HG03439 (cell line): ENCODE measurements at regions not wholly inside any gene's neighbourhood (a gene's known extent, or its start where the extent isn't known, plus 50 kb on each side); places are given as distances from the start of the nearest gene placed in this dataset.

ENCODE experiments used
- ATAC-seq: cut with Tn5 transposase; IDR thresholded peaks from one replicate; pipeline ENCODE4 v1.9.1; 2021; ENCODE audit warnings: mild to moderate bottlenecking, moderate library complexity; ENCODE audit not compliant: unreplicated experiment

- ATAC-seq: no peak
These were observed 279.9 kb upstream of the PPP2R2D start for GRCh38 chr10:131620904-131621303.

- ATAC-seq: no peak
These were observed 278.8 kb upstream of the PPP2R2D start for GRCh38 chr10:131621784-131622624.

- ATAC-seq: no peak
These were observed 275.8 kb upstream of the PPP2R2D start for GRCh38 chr10:131625041-131625440.

DNA sequence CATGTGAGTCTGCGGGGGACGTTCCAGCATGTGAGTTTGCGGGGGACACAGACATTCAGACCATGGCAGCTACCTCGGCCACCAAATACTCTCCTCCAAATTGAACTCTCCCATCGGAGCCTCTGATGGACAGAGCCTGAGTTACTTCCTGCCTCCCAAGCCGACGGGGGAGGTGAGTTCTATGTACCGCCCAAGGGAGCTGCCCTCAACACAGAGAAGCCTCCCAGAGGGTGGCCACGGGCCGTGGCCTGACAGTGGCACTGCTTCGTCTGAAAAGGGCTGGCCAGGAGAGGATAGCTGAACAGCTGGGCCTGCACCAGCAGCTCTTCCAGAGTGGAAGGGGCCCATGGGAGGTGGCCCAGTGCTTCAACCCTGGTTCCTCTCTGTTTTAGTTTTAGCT lies 274.5 kb upstream of the PPP2R2D start:
- no peak for ATAC-seq

GRCh38 chr10:131629026-131629770 lies 271.6 kb upstream of the PPP2R2D start:
- no peak for ATAC-seq

GRCh38 chr10:131630772-131631258 lies 270.0 kb upstream of the PPP2R2D start:
- no peak for ATAC-seq

- ATAC-seq: no peak
These were observed 269.2 kb upstream of the PPP2R2D start for GRCh38 chr10:131631619-131632018.

DNA sequence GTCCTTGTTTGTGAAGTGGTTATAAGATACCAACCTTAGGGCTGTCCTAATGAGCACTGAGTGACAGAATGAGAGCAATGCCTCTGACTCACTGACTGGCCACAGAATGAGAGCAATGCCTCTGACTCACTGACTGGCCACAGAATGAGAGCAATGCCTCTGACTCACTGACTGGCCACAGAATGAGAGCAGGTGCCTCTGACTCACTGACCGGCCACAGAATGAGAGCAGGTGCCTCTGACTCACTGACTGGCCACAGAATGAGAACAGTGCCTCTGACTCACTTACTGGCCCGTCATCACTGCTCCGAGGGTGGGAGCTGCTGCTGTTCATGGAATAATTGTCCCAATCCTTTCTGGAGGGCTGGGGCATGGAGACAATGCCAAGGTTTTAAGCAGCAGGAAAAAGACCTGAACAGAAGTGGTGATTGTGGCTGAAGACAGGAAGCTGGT lies 265.2 kb upstream of the PPP2R2D start:
- ATAC-seq: no peak

GRCh38 chr10:131636116-131636515 lies 264.7 kb upstream of the PPP2R2D start:
- ATAC-seq: no peak

- no peak for ATAC-seq
These were observed 263.7 kb upstream of the PPP2R2D start for GRCh38 chr10:131636841-131637724.

DNA sequence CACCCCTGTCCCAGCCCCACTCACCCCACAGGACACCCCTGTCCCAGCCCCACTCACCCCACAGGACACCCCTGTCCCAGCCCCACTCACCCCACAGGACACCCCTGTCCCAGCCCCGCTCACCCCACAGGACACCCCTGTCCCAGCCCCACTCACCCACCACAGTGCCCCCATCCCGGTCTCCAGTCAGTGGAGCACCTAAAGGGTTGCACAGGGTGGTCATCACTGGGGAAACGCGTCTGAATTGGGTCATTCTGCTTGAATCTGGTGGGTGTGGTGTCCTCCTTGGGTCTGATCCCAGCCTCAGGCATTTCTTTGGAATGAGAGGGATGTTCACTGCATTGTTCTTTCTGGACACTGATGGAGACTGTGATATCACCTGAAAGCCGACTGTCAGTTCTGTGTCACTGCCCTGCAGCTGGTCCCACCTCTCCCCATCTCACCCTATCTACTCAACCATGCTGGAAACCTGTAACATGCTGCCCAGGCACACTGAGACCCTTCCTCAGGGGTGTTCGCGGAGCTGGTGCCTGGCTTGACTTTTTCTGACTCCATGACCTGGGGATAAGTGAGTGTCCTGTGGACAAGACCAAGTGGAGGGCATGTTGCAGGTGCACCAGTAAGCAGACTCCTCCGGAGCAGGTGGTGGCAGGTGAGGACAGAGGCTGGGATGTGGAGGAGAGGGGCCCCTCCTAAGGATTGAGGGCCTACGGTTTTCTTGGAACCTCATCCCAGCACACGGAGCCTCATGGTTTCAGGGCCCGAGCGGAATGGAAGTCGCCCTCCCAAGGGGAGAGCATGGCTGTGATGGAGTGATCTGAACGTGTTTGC lies 262.5 kb upstream of the PPP2R2D start:
- ATAC-seq: no peak

- ATAC-seq: no peak
These were observed 261.9 kb upstream of the PPP2R2D start for GRCh38 chr10:131638880-131639278.

GRCh38 chr10:131640045-131640644 lies 260.7 kb upstream of the PPP2R2D start:
- no peak for ATAC-seq

DNA sequence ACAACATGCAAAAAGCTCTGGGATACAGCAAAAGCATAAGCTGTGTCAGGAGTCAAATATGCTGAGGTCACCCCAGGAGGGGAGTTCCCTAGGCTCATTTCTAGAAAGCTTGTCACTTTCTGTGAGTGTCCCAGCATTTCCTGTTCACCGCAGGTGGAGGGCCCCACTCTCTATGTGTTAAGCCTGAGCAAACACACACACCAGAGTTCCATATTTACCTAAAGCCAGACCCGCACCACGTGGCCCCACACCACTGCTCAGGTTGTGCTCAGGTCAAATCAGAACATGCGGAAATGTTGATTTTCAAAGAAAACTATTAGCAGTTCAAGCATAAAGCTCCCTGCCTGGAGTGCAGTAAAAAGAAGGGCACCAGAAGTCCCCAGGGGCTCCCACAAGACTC lies 259.6 kb upstream of the PPP2R2D start:
- peak; percentile 87 for ATAC-seq

- no peak for ATAC-seq
These were observed 258.9 kb upstream of the PPP2R2D start for GRCh38 chr10:131641898-131642297.

DNA sequence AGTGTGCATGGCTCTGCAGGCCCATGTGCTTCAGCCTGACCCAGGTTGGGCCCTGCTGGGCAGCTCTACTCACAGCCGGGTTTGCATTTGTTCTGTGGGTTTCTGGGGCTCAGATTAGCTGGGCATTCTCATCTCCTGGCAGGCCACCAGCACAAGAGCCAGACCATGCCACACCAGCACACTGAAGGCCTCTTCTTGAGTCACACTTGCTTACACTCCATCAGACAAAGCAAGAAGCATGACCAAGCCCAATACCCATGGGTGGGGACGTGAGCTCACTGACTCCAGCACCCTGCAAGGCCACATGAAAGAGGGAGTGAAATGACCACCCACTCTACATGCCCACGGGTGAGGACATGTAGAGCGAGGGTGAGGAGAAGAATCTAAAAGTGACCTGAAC lies 257.8 kb upstream of the PPP2R2D start:
- no peak for ATAC-seq

DNA sequence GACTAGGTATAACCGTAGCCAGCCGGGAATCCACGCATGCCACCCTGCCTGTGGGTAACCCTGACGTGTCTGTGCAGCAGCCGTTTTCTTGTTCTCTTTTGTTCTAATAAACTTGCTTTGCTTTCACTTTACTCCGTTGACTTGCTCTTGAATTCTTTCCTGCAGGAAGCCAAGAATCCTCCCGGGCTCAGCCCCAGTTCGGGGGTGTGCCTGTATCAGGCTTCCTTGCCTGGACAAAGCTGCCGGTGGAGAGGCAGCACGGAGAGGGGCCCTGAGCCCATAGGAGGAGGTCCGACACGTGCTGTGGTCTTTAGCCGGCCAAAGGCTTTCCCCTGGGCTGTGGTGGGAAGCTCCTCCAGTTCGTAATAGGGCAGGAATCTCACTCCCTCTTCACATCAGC lies 256.5 kb upstream of the PPP2R2D start:
- ATAC-seq: no peak

DNA sequence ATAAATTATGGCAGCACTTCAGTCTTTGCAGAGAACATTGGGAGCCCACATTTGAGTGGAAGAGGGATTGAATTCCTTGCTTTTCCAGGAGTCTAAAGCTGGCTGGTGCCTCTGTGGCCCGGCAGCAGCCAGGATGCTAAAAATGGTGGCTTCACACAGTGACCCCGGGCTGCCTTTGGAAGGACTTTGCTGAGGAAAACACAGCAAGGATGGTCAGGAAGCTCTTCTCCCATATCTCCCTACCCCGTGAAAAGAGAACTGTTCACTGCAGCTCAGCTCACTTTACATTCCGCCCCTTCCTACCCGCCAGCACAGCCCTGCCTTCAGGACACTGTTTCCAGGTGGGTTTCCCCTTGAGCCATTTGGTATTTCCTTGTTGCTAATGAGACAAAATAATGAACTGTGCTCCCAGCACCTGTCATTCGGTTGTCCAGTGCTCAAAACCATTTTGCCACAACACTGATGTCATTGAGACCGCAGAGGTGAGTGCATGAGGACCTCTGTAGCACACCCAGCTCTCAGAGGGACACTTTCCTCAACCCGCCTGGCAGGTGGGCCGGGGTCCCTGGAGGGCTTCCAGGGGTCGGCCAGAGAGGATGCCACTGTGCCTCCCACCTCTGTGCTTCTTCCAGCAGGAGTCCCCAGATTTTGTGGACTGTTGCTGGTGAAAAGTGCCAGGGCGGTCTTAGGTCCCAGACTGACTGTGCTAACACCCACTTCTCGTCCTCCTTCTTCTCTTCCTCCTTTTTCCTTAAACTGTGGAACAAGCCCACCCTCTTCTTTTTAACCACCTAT lies 255.7 kb upstream of the PPP2R2D start:
- ATAC-seq: no peak

- ATAC-seq: no peak
These were observed 255.1 kb upstream of the PPP2R2D start for GRCh38 chr10:131645756-131646155.
